ENCODE measurements at regions not wholly inside any gene's neighbourhood (a gene's known extent, or its start where the extent isn't known, plus 50 kb on each side); places are given as distances from the start of the nearest gene placed in this dataset.

- TF ChIP-seq CTCF (IDR thresholded peaks at IDR 0.05; ENCODE audit: borderline replicate concordance, control extremely low read depth, extremely low read depth, insufficient read depth, missing control alignments) = no peak
- in situ Hi-C loops (cut with MboI; ENCODE audit: low sequenced_read_pairs, unreplicated experiment) = no loop called here
- no peak for DNase-seq (ENCODE audit: low spot score)
Measured at GRCh38 chr3:150070271-150070670, 99.6 kb upstream of the PFN2 start.

GRCh38 chr3:150069633-150070032 lies 98.9 kb upstream of the PFN2 start:
- no peak for TF ChIP-seq CTCF (IDR thresholded peaks at IDR 0.05; ENCODE audit: borderline replicate concordance, control extremely low read depth, extremely low read depth, insufficient read depth, missing control alignments)
- DNase-seq (ENCODE audit: low spot score) = no peak
- in situ Hi-C loops (cut with MboI; ENCODE audit: low sequenced_read_pairs, unreplicated experiment) = no loop called here

GRCh38 chr3:150069154-150069527 lies 98.4 kb upstream of the PFN2 start:
- no peak for TF ChIP-seq CTCF (IDR thresholded peaks at IDR 0.05; ENCODE audit: borderline replicate concordance, control extremely low read depth, extremely low read depth, insufficient read depth, missing control alignments)
- DNase-seq (ENCODE audit: low spot score) = no peak
- in situ Hi-C loops (cut with MboI; ENCODE audit: low sequenced_read_pairs, unreplicated experiment) = no loop called here

- no peak for TF ChIP-seq CTCF (IDR thresholded peaks at IDR 0.05; ENCODE audit: borderline replicate concordance, control extremely low read depth, extremely low read depth, insufficient read depth, missing control alignments)
- in situ Hi-C loops (cut with MboI; ENCODE audit: low sequenced_read_pairs, unreplicated experiment) = no loop called here
Measured at GRCh38 chr3:150068440-150069153, 97.9 kb upstream of the PFN2 start.

GRCh38 chr3:150067561-150067960 lies 96.9 kb upstream of the PFN2 start:
- TF ChIP-seq CTCF (IDR thresholded peaks at IDR 0.05; ENCODE audit: borderline replicate concordance, control extremely low read depth, extremely low read depth, insufficient read depth, missing control alignments) = no peak
- in situ Hi-C loops (cut with MboI; ENCODE audit: low sequenced_read_pairs, unreplicated experiment) = no loop called here

More at GRCh38 chr3:150068440-150069153, 97.9 kb upstream of the PFN2 start:
- no peak for DNase-seq (ENCODE audit: low spot score)

GRCh38 chr3:150064971-150065370 lies 94.3 kb upstream of the PFN2 start:
- in situ Hi-C loops (cut with MboI; ENCODE audit: low sequenced_read_pairs, unreplicated experiment) = no loop called here
- TF ChIP-seq CTCF (IDR thresholded peaks at IDR 0.05; ENCODE audit: borderline replicate concordance, control extremely low read depth, extremely low read depth, insufficient read depth, missing control alignments) = no peak
- DNase-seq (ENCODE audit: low spot score) = no peak

More at GRCh38 chr3:150067561-150067960, 96.9 kb upstream of the PFN2 start:
- DNase-seq (ENCODE audit: low spot score) = no peak

Measured in GM13976 (cell line).